GM19025 (cell line): ENCODE measurements at regions not wholly inside any gene's neighbourhood (a gene's known extent, or its start where the extent isn't known, plus 50 kb on each side); places are given as distances from the start of the nearest gene placed in this dataset.

Source experiments
- ATAC-seq: cut with Tn5 transposase; IDR thresholded peaks from one replicate; pipeline ENCODE4 v1.9.1; 2021; ENCODE audit warnings: mild to moderate bottlenecking, low read depth, moderate library complexity; ENCODE audit not compliant: unreplicated experiment

- no peak for ATAC-seq
Observed at GRCh38 chr16:86134802-86135461, 236.0 kb downstream of the IRF8 start.

DNA sequence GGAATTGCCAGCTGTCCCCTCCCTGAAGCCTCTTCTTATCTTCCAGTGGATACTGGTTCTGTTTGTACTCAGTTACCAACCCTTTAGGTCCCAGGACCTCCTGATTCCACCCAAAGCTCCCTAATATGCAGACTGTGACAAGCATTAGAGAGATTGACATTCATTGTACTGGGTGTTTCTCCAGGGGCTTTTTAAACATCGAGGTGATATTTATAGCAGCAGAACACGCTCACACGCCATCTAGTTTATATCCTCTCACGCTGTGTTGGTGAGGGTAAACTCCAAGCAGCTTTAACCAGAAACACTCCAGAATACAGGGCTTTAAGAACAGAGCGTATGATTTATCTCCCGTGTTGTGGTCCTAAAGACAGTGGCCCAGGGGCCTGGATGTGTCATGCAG, 238.4 kb downstream of the IRF8 start:
- no peak for ATAC-seq

- ATAC-seq, result no peak
Observed at GRCh38 chr16:86138121-86139085, 239.4 kb downstream of the IRF8 start.

DNA sequence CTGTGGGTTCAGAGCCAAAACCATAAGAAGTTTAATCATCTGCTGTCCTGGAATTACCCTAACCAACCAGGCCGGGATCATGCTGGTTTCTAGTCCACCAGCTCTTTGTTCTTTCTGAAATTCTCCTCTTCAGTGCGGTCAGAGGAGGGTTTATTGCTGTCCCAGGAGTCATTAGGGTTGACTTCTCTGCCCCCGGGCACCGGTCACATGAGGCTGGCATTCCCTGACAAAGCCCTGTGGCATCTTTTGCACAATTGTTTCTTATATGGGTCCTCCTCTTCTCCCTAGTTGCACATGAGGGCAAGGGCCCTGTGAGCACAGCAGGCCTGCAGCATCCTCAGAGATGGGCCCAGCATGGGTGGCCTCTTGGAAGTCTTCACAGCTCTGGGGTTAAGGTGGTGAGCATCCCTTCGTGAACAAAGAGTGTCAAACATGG, 243.9 kb downstream of the IRF8 start:
- ATAC-seq, result no peak

DNA sequence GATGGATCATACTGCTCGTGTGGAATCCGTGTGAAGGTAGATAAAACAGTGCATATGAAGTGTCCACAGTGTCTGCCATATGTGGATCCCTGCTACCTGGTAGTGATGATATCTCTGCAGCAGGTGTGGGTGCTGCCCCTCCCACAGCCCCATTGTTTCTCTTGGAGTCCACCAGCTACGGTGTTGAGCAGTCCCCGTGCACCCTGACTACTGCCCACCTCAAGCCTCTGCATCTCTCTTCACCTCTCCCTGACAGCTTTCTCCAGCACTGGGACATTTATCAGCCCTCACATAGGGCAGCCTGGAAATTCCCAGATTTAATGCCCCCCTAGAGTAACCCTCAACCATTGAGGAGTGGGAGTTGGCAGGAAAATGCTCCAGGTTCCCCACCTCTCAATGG, 244.7 kb downstream of the IRF8 start:
- ATAC-seq, result no peak

GRCh38 chr16:86145669-86146068, 246.7 kb downstream of the IRF8 start:
- no peak for ATAC-seq

DNA sequence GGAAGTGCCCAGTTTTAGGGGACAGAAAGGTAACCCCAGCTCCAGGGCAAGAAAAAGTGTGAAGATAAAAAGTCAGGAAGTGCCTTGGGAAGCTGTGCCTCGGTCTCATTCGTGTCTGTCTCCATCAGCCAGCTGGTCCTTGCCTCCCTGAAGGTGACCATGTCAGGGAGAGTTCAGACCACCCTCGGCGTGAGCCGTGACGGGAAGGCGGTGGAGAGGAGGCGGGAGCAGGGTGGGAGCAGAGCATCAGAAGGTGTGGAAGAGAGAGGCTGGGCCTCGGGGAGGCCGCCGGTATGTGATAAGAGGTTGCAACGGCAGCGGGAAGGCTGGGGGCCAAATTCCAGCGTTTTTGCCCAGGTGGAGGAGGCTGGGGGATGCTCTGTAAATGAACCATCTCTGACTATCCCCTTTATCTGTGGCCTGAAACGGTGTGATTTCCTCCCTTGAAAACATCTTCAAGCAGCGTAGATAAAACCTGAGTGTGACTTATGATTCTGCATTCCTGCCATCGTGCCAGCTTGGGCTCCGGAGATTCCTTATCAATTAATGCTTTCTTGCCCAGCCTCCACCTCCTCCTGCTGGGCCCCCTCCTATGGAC, 251.8 kb downstream of the IRF8 start:
- no peak for ATAC-seq

- no peak for ATAC-seq
Observed at GRCh38 chr16:86151239-86151851, 252.4 kb downstream of the IRF8 start.

DNA sequence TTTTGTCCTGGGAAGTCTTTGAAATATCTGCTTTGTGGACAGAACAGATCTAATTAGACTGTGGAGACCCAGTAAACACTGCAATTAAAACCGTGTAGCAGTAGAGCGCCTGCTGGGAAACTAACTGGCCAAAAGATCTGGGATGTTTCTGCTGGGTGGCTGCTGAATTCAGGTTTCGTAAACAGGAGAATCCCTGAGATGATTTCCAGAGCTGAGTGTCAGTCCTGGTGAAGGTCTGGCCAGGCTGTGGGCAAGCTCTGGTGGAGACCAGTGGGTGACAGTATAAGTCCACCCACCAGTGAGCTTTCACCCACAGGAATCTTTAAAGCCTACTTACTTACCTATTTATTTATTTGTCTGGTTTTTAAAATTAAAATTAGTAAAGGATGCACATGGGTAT, 257.2 kb downstream of the IRF8 start:
- ATAC-seq, result no peak

DNA sequence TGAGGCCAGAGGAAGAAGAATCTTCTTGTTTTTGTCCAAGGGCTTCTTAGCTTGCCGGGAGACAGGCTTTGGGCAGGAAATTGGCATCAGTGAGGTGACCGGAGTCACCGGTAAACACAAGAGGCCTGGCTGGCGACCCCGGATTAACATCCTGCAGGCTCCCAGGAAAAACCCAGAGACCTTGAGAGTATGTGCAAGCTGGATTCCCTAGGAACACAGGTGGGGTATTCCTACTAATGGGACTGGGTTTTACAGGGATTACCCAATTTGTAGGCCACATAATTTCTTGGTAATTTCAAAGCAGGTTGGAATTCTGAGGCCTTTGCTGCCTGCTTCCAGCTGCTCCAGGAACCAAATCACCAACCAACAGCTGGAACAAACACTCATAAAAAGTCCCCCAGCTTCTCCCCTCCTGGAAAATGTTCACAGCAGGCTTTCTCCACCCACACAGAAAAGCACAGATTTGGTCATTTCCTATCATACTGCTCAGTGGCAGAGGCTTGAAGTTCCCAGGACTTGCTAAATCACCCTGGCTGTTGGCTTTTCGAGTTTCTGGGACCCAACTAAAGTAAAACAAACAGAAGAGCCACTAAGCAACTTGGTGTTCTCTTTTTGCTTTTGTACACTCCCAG, 258.8 kb downstream of the IRF8 start:
- no peak for ATAC-seq

DNA sequence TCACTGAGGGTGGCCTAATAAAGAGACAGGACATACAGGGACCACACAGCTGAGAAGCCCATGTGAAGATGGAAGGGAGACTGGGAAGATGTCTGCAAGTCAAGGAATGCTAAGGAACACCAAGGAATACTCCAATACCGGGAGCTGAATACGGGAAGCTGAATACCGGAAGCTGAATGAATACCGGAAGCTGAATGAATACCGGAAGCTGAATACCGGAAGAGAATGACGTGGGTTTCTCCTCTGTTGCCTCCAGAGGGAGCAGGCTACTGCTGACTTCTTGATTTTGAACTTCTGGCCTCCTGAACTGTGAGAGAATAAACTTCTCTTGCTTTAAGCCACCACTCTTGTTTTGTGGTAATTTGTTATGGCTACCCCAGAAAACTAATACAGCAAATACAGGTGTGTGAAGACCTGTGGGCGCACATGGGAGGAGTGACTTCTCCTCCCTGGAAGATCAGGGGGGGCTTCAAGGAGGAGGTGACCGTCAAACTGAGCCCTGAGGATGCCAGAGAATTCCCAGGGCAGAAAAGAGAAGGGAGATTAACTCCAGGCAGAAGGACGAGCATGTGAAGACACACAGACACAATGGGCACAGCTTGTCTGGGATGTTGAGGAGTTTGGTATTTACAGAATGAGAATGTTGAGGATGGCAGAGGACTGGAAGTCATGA, 259.9 kb downstream of the IRF8 start:
- no peak for ATAC-seq

GRCh38 chr16:86165479-86165878, 266.5 kb downstream of the IRF8 start:
- ATAC-seq, result no peak

DNA sequence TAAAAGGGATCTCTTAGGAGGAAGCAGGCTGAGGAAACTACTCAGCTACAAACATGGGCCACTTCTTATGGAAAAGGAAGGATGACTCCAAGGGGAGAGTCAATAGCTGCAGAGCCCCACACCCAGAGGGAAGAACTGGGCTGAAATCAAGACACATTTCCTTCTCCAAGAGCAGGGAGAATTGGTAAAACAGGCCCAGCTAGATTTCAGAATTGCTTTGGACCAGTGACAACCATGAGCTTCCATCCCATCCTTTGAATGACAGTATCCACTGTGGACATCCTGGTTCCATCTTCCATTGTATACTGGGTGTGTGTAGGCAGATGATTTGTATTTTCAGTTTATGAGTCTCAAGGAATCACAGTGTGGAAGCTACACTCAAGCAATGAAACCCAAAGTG, 267.5 kb downstream of the IRF8 start:
- ATAC-seq, result no peak

DNA sequence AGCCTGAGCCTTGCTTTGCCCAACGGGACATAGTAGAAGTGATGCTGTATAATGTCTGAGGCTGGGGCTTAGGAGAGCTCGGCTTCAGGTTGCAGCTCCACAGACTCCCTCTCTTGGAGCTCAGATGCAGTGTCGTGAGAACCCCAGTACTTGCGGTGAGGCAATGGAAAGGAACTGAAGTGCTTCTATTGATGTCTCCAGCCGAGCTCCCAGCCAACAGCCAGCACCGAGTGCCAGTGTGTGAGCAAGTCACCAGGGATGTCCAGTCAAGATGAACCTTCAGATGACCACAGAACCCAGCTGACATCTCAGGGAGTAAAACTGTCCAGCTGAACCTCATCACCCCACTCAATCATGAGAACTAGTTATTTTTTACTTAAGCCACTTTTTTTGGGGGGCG, 268.1 kb downstream of the IRF8 start:
- no peak for ATAC-seq

DNA sequence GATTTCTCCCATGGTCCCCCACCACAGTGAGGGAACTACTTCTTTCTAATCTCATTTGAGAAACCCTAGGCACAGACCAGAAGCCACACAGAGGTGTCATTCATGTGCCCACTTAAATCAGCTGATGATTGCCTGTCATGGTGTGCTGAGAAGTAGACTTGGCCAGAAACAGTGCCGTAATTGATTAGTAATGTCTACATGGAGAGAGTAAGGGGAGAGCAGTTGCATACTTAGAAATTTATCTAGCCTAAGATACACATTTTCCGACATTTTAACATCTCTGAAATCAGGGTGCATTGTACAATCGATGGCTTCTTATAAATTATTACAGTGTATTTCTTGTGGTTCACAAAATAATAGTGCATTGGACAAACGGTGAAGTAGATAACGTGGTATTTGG, 271.8 kb downstream of the IRF8 start:
- ATAC-seq, result no peak

DNA sequence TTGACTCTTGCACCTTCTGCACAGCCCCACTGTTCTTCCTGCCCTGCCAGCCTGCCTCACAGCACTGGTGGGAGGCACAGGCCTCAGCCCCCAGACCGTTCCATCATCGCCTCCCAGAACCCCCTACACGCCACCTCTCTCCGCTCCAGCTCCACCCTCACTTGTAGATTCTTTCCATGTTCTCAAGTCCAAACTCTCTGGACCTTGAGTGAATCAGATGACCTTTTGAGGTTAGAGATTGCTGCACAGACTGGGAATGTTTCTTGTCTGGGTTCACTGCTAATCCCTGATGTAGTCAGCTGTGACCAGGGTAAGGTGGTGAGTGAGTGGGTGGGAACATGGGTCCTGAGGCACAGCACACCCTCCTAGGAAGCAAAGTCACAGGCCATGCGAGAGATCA, 272.4 kb downstream of the IRF8 start:
- no peak for ATAC-seq

DNA sequence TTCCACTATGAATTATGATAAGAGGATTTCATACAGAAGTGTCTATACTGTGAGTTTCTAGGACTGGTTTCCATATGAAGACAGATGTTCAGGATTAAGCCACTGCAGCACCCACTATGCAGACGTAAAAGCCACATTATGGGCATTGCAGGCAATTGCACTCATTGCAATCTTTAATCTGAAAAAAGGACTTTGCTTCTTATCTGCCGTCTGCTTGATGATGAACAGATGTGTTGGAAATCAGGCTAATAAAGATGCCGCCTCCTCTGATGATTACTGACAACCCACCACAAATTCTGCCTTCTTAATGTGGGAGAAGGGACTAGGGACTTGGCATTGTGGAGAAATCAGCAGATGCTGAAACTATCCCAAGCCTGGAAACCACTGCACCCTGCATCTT, 276.9 kb downstream of the IRF8 start:
- ATAC-seq, result no peak

DNA sequence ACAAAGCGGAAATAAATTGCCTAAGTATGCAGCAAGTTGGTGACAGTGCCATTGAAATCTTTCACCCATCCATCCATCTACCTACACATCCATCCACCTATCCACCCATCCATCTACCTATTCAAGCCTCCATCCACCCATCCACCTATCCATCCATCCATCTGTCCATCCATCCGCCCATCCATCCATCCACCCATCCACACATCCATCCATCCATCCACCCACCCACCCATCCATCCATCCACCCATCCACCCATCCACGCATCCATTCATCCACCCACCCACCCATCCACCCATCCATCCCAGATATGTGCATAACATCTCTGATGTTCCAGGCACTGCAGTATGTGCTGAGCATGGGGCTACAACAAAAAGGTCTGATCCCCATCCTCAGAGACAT, 277.5 kb downstream of the IRF8 start:
- ATAC-seq, result no peak

DNA sequence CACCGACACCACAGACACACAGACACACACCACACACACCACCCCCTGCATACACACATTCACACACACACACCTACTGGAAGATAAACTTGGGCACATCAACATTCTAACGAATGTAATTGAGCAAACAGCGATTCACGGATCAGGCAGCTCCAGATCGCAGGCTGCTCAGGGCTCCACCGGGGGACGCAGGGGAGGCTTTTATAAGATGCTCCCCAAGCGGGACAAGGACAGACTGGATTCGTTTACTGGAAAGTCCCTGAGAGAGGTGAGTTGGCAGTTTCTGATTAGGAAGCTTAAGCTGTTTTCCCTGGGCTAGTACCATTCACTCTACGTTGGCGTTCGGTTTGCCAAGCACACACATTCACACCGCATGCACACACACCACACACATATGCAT, 281.3 kb downstream of the IRF8 start:
- no peak for ATAC-seq

GRCh38 chr16:86180780-86181179, 281.8 kb downstream of the IRF8 start:
- ATAC-seq, result no peak
